Inferior parietal cortex (tissue), 1 donor: ENCODE measurements at regions not wholly inside any gene's neighbourhood (a gene's known extent, or its start where the extent isn't known, plus 50 kb on each side); places are given as distances from the start of the nearest gene placed in this dataset.
"Not testable (repeated sequence)": the region's sequence is repeated elsewhere in the genome, so short reads cannot be mapped to it uniquely, and the experiment has no call there.

ENCODE experiments used
- DNase-seq: peaks from one replicate; pipeline ENCODE4 v3.0.0-alpha.2; 2016; ENCODE audit errors: extremely low spot score

DNA sequence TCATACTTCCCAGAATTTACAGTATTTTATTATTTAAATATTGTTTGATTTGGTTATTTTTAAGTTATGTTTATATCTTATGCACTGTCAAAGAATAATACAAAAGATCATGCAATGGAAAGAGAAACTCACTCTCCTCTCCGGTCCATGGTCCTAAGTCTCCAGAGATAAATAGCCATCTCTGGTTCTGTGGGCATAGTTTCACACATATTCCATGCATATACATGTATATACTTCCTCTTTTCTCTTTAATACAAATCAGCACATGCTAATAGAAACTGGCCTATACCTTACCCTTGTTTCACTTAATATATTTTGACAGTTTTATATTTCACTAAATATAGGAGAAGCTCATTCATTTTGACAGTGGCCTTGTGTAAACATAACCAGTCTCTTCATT is 901.7 kb upstream of the CITED2 start:
- no peak for DNase-seq

- no peak for DNase-seq
Observed at GRCh38 chr6:140275725-140276124, 901.3 kb upstream of the CITED2 start.

DNA sequence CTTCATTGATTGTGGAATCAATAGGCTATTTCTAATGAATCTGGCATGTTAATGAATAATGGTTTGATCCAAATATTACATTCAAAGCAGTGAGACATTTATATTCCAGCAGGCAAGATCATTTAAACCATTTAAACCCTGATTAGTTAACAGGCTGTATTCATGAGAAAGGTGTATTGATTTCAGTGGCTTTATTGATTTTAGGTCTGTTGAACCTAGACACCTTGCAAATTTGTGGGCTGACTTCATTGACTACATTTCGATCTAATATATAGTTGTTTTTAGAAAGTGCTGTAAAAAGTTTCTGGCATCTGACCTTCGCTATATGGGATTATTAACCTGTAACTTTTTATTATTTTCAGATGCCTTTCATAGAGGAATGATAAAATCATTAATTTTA is 900.1 kb upstream of the CITED2 start:
- DNase-seq, result no peak

DNA sequence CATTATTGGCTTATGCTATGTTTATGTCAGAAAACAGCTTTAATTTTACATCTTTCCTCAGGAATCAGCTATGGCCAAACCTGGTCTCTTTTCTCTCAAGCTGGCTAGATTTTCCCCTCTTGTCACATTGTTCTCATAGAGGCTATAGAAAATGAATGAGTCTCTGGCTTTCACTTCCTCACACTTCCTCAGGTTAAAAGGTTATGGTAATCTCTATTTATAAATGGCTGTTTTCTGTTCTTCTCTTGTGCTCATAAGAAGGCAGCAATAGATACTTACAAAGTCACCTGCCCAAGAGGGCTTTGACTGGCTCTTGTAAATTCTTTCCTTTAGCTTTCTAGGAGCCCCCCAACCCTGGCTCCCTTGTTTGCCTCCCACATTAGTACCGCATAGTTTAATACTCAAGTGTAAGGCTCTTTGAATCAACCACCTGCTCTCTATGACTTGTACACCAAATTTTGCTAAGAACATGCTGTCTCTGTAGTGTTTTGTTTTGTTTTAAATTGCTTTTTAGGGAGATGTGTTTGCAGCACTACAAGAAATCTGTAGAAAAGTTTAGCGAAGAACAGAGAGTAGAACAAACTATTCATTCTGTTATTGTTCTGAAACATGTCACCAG is 897.4 kb upstream of the CITED2 start:
- DNase-seq, result no peak

DNA sequence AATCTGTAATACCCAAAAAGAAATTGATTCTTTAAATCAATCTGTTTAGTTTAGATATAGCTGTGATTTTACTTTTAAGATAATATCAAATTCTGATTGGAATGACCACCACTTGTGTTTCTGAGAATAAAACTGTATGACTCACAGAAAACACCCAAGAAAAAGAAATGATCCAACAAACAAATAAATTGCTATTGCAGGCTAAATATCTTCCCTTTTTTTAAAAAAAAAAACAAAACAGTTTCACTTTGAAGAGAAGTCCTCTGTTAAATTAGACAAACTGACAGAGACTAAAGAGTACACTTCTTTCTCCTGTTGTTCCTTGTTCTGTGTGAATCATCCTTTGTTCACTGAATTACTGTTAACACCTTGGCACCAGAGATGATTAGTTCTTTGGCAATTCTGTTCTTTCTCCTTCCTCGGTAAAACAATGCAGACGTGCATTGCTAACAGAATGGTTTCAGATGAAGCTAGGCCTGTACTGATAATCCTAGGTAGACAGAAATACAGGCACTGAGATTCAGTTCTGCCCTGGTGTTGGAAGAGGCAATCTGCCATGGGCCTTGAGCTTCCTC is 895.2 kb upstream of the CITED2 start:
- DNase-seq, result no peak

DNA sequence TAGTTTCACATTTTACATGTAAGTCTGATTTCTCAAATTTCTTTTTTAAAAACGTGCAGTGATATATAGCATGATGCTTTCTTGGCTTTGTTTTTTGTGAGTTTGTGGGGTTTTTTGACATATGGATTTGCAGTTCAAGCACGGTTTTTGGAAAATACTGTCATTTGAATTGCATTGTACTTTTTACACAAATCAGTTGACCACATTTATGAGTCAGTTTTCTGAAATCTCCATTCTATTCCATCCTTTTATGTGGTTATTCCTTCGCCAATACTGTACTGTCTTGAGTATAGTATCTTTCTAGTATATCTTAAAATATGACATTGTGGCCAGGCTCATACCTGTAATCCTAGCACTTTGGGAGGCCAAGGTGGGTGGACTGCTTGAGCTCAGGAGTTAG is 890.0 kb upstream of the CITED2 start:
- DNase-seq, result no peak

DNA sequence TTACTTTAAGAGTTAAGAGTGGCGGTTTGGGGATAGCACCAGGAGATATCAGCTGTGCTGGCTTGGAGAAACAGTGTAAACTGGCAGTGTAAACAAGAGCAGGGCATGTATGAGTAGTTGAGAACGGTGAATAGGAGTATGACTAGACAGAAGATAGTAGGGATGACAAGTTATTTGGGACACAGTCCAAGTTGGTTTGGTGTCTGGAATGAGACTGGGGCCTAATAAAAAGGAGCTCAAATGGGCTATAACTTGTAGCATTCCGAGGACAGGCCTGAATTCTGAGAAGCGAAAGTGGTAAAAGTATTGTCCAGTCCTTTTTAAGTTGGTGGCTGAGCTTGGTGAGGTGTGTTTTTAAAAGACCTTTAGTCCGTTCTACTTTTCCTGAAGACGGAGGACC is 883.9 kb upstream of the CITED2 start:
- DNase-seq, result not testable (repeated sequence)

DNA sequence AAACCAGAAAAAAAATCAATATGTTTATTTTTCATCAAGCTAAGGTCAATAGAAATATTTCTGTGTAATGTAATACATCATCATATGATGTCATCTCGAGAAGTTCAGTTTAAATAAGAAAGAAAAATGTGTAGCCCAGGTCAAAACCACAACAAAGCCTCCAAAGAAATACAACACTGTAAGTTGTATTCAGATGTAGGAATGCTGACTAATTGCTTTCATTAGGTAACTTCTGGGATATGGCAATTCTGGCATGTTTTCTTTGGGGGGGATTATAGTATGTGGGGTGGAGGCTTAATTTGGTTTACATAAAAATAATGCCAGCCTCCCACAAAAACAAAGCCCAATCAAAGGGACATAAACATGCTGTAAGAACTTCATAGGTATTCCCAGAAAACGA is 881.8 kb upstream of the CITED2 start:
- DNase-seq, result no peak

- no peak for DNase-seq
Observed at GRCh38 chr6:140253096-140253495, 878.6 kb upstream of the CITED2 start.

- no peak for DNase-seq
Observed at GRCh38 chr6:140252099-140252498, 877.7 kb upstream of the CITED2 start.

GRCh38 chr6:140245296-140246040 is 871.0 kb upstream of the CITED2 start:
- no peak for DNase-seq

- no peak for DNase-seq
Observed at GRCh38 chr6:140237251-140237650, 862.8 kb upstream of the CITED2 start.

DNA sequence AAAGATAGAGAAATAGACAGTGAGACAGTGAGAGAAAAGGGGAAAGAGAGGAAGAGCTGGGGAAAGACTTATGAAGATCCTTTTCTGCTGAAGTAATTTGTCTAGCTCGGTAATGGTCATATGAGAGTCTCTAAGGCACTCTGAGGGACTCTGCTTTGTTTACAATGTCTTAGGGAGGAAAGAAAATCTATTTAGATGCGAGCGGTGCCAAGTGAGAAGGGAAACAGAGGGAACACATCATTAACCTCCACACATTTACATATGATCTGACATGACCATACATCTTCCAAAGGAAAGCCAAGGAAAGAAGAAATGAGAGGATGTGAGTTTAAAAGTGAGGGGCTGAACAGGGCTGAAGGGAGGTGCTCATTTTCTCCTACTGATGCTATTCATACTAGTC is 862.3 kb upstream of the CITED2 start:
- DNase-seq, result no peak

GRCh38 chr6:140230282-140230681 is 855.8 kb upstream of the CITED2 start:
- no peak for DNase-seq

GRCh38 chr6:140228491-140228890 is 854.0 kb upstream of the CITED2 start:
- no peak for DNase-seq

DNA sequence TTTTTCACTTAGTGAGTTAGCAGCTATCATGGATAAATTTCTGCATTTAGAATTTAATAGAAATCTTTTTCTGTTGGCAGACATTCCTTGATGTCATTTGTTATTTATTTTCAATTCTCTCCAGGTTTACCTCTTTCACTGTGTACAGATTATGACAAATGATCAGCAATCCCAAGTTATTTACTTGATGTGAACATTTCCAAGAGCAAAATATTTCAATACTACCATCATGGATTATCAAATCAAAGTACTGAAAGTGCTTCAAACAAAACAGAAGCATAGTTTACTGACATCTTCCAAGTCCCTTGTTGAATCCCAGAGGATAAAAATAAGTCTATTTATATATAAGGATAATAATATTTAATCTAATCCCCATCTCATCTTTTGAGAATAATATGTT is 852.2 kb upstream of the CITED2 start:
- DNase-seq, result no peak

- no peak for DNase-seq
Observed at GRCh38 chr6:140225701-140226436, 851.4 kb upstream of the CITED2 start.

DNA sequence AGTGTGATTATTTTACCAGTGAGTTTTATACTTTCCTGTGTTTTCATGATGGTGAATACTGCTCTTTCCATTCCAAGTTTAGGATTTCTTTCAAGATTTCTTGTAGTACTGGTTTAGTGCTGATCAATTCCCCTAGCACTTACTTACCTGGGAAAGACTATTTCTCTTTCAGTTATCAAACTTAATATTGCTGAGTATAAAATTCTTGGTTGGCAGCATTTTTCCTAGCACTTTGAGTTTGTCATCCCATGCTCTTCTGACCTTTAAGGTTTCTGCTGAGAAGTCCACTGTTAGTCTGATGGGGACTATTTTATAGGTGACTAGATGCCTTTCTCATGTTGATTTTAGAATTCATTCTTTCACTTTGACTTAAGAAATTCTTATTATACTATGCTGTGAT is 842.8 kb upstream of the CITED2 start:
- DNase-seq, result no peak

DNA sequence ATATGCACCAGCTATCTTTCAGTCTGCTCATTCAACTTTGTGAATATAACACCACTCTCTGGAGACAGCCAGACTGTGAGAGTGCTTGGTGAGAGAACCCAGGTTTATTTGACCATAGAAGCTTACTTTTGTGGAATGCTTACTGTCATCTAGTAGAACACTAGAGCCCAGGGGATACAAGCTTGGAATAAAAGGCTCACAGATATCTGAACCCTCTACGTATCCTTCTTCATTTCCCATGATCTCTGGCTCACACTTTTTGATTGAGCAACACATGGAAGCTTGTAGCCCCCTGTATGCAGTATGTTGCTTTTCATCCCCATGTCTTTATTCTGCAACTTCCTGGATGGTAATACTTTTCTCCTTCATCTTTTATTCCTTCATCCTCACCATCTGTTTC is 835.3 kb upstream of the CITED2 start:
- no peak for DNase-seq

- DNase-seq, result no peak
Observed at GRCh38 chr6:140208286-140208685, 833.8 kb upstream of the CITED2 start.

DNA sequence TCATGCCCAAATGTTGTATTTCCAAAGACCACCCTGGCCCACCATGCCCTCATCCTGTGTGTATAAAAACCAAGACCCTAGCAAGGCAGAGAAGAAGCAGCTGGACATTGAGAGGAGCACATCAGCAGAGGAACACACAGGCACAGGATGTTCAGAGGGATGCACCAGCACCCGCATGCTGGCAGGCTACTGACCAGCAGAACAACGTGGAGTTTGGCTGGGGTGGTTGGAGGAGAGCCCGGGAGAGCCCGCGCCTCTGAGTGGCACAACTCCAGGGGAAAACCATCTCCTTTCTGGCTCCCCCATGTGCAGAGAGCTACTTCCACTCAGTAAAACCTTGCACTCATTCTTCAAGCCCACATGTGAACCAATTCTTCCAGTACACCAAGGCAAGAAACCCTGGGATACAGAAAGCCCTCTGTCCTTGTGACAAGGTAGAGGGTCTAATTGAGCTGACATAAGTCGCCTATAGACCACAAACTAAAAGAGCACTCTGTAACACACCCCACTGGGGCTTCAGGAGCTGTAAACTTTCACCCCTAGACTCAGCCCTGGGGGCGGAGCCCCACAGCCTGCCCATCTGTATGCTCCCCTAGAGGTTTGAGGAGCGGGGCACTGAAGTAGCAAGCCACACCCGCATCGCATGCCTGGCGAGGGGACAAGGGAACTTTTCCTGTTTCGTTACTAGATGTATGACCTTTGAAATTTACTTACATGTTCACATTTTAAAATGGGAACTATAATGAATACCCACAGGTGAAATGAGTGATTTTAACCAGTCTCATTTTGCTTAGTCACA is 831.5 kb upstream of the CITED2 start:
- no peak for DNase-seq

GRCh38 chr6:140204154-140204553 is 829.7 kb upstream of the CITED2 start:
- DNase-seq, result no peak
